Activated T-cell treated with anti-CD3 and anti-CD28 coated beads, Interleukin-2, amount 50 U/mL, for 72 hours (primary cell): ENCODE measurements at regions not wholly inside any gene's neighbourhood (a gene's known extent, or its start where the extent isn't known, plus 50 kb on each side); places are given as distances from the start of the nearest gene placed in this dataset.
"Not testable (repeated sequence)": the region's sequence is repeated elsewhere in the genome, so short reads cannot be mapped to it uniquely, and the experiment has no call there.

Source experiments
- ATAC-seq, 2 donors: fragments of 150-1000 bp; cut with Tn5 transposase; replicated peaks in 1 of 2; 2 replicates each; pipeline ENCODE4 v1.10.0; 2021; ENCODE audit warnings: moderate library complexity in 2 of 2, mild to moderate bottlenecking in 1 of 2
- DNase-seq, 2 donors: peaks; one replicate each; pipeline ENCODE4 v3.0.0; 2021 to 2022; ENCODE audit warnings: mixed read lengths in 1 of 2
- H3K27ac Mint-ChIP-seq: one replicate; pipeline ENCODE4 v1.8.0; 2022; ENCODE audit warnings: mild to moderate bottlenecking, moderate library complexity, mixed read lengths
- H3K27me3 Mint-ChIP-seq: one replicate; pipeline ENCODE4 v1.8.0; 2022; ENCODE audit warnings: low read depth, mixed read lengths
- H3K36me3 Mint-ChIP-seq, 2 donors: one replicate each; pipeline ENCODE4 v1.8.0; 2022; ENCODE audit warnings: mixed read lengths in 2 of 2, mild to moderate bottlenecking in 1 of 2; ENCODE audit not compliant: insufficient read depth in 2 of 2
- H3K4me1 Mint-ChIP-seq: one replicate; pipeline ENCODE4 v1.8.0; 2022; ENCODE audit warnings: low read depth, mixed read lengths
- H3K4me3 Mint-ChIP-seq, 2 donors: one replicate each; pipeline ENCODE4 v1.8.0; 2022; ENCODE audit warnings: mild to moderate bottlenecking in 2 of 2, mixed read lengths in 2 of 2, moderate library complexity in 2 of 2
- H3K9me3 Mint-ChIP-seq, 2 donors: one replicate each; pipeline ENCODE4 v1.8.0; 2022; ENCODE audit warnings: mixed read lengths in 2 of 2

GRCh38 chr1:194774535-194774934 is 1588.1 kb upstream of the B3GALT2 start:
- Mint-ChIP-seq H3K36me3 (no peaks in the 10 kb centered on the region), H3K9me3 (peaks cover 2 to 7% of the 10 kb centered on the region in 2 donors), H3K4me3 (no peak overlapping the region), H3K4me1 (no peaks in the 10 kb centered on the region), H3K27ac (no peak overlapping the region), H3K27me3 (no peaks in the 10 kb centered on the region)
- ATAC-seq (no peak), DNase-seq (no peak)

- DNase-seq (no peak), ATAC-seq (no peak)
- Mint-ChIP-seq H3K4me3 (no peak overlapping the region), H3K27ac (no peak overlapping the region), H3K9me3 (no peaks in the 10 kb centered on the region), H3K27me3 (no peaks in the 10 kb centered on the region), H3K36me3 (no peaks in the 10 kb centered on the region), H3K4me1 (no peaks in the 10 kb centered on the region)
Measured at GRCh38 chr1:194755241-194755994, 1569.0 kb upstream of the B3GALT2 start.

GRCh38 chr1:194738843-194739242 is 1552.4 kb upstream of the B3GALT2 start:
- H3K4me3 Mint-ChIP-seq, DNase-seq, H3K27me3 Mint-ChIP-seq, H3K36me3 Mint-ChIP-seq, H3K9me3 Mint-ChIP-seq, H3K4me1 Mint-ChIP-seq, H3K27ac Mint-ChIP-seq, ATAC-seq: not testable (repeated sequence)

- no peak for DNase-seq
- Mint-ChIP-seq H3K9me3 (no peaks in the 10 kb centered on the region), H3K4me3 (no peak overlapping the region), H3K27me3 (no peaks in the 10 kb centered on the region), H3K4me1 (no peaks in the 10 kb centered on the region), H3K36me3 (no peaks in the 10 kb centered on the region), H3K27ac (no peak overlapping the region)
- no peak for ATAC-seq
Measured at GRCh38 chr1:194734970-194735369, 1548.6 kb upstream of the B3GALT2 start.

GRCh38 chr1:194731025-194731424 is 1544.6 kb upstream of the B3GALT2 start:
- Mint-ChIP-seq H3K9me3 (no peaks in the 10 kb centered on the region), H3K36me3 (no peaks in the 10 kb centered on the region), H3K4me1 (no peaks in the 10 kb centered on the region), H3K27me3 (no peaks in the 10 kb centered on the region), H3K4me3 (no peak overlapping the region), H3K27ac (no peak overlapping the region)
- no peak for ATAC-seq
- DNase-seq: no peak

- Mint-ChIP-seq H3K27ac (no peak overlapping the region), H3K4me3 (no peak overlapping the region), H3K9me3 (no peaks in the 10 kb centered on the region), H3K36me3 (no peaks in the 10 kb centered on the region), H3K4me1 (no peaks in the 10 kb centered on the region), H3K27me3 (no peaks in the 10 kb centered on the region)
- ATAC-seq (no peak), DNase-seq (no peak)
Measured at GRCh38 chr1:194730304-194730703, 1543.9 kb upstream of the B3GALT2 start.

GRCh38 chr1:194723067-194723466 is 1536.7 kb upstream of the B3GALT2 start:
- Mint-ChIP-seq H3K27ac (no peak overlapping the region), H3K4me1 (no peaks in the 10 kb centered on the region), H3K36me3 (no peaks in the 10 kb centered on the region), H3K27me3 (no peaks in the 10 kb centered on the region), H3K9me3 (no peaks in the 10 kb centered on the region), H3K4me3 (no peak overlapping the region)
- ATAC-seq (no peak), DNase-seq (no peak)

GRCh38 chr1:194717941-194718340 is 1531.5 kb upstream of the B3GALT2 start:
- ATAC-seq (no peak), DNase-seq (no peak)
- H3K9me3 Mint-ChIP-seq: peaks cover 0 to 3% of the 10 kb centered on the region in 2 donors
- H3K4me1 Mint-ChIP-seq: no peaks in the 10 kb centered on the region
- no peaks in the 10 kb centered on the region for H3K36me3 Mint-ChIP-seq
- no peaks in the 10 kb centered on the region for H3K27me3 Mint-ChIP-seq
- H3K4me3 Mint-ChIP-seq: no peak overlapping the region
- H3K27ac Mint-ChIP-seq: no peak overlapping the region

GRCh38 chr1:194717334-194717733 is 1530.9 kb upstream of the B3GALT2 start:
- peaks cover 0 to 3% of the 10 kb centered on the region in 2 donors for H3K9me3 Mint-ChIP-seq
- no peaks in the 10 kb centered on the region for H3K36me3 Mint-ChIP-seq
- ATAC-seq: no peak
- no peaks in the 10 kb centered on the region for H3K27me3 Mint-ChIP-seq
- no peaks in the 10 kb centered on the region for H3K4me1 Mint-ChIP-seq
- DNase-seq: no peak
- H3K4me3 Mint-ChIP-seq: no peak overlapping the region
- no peak overlapping the region for H3K27ac Mint-ChIP-seq

- no peak for ATAC-seq
- no peaks in the 10 kb centered on the region for H3K36me3 Mint-ChIP-seq
- peaks cover 0 to 3% of the 10 kb centered on the region in 2 donors for H3K9me3 Mint-ChIP-seq
- H3K4me1 Mint-ChIP-seq: no peaks in the 10 kb centered on the region
- H3K4me3 Mint-ChIP-seq: no peak overlapping the region
- H3K27ac Mint-ChIP-seq: no peak overlapping the region
- DNase-seq: no peak
- no peaks in the 10 kb centered on the region for H3K27me3 Mint-ChIP-seq
Measured at GRCh38 chr1:194710671-194711070, 1524.3 kb upstream of the B3GALT2 start.

GRCh38 chr1:194709439-194709838 is 1523.0 kb upstream of the B3GALT2 start:
- H3K36me3 Mint-ChIP-seq: no peaks in the 10 kb centered on the region
- ATAC-seq: no peak
- H3K27ac Mint-ChIP-seq: no peak overlapping the region
- H3K4me3 Mint-ChIP-seq: no peak overlapping the region
- no peaks in the 10 kb centered on the region for H3K4me1 Mint-ChIP-seq
- DNase-seq: no peak
- H3K27me3 Mint-ChIP-seq: no peaks in the 10 kb centered on the region
- H3K9me3 Mint-ChIP-seq: no peaks in the 10 kb centered on the region

GRCh38 chr1:194707074-194707473 is 1520.7 kb upstream of the B3GALT2 start:
- Mint-ChIP-seq H3K4me1 (no peaks in the 10 kb centered on the region), H3K4me3 (no peak overlapping the region), H3K27ac (no peak overlapping the region), H3K27me3 (no peaks in the 10 kb centered on the region), H3K9me3 (no peaks in the 10 kb centered on the region), H3K36me3 (no peaks in the 10 kb centered on the region)
- ATAC-seq (no peak), DNase-seq (no peak)

GRCh38 chr1:194705123-194705854 is 1518.9 kb upstream of the B3GALT2 start:
- ATAC-seq (no peak), DNase-seq (no peak)
- H3K36me3 Mint-ChIP-seq: no peaks in the 10 kb centered on the region
- H3K4me3 Mint-ChIP-seq: no peak overlapping the region
- peaks cover 0 to 2% of the 10 kb centered on the region in 2 donors for H3K9me3 Mint-ChIP-seq
- no peaks in the 10 kb centered on the region for H3K27me3 Mint-ChIP-seq
- no peaks in the 10 kb centered on the region for H3K4me1 Mint-ChIP-seq
- no peak overlapping the region for H3K27ac Mint-ChIP-seq

GRCh38 chr1:194698908-194699318 is 1512.5 kb upstream of the B3GALT2 start:
- no peak overlapping the region for H3K27ac Mint-ChIP-seq
- H3K27me3 Mint-ChIP-seq: no peaks in the 10 kb centered on the region
- H3K4me3 Mint-ChIP-seq: no peak overlapping the region
- H3K4me1 Mint-ChIP-seq: no peaks in the 10 kb centered on the region
- no peaks in the 10 kb centered on the region for H3K36me3 Mint-ChIP-seq
- peaks cover 0 to 2% of the 10 kb centered on the region in 2 donors for H3K9me3 Mint-ChIP-seq
- DNase-seq (no peak), ATAC-seq (no peak)
